HG03571 (cell line): ENCODE measurements at regions not wholly inside any gene's neighbourhood (a gene's known extent, or its start where the extent isn't known, plus 50 kb on each side); places are given as distances from the start of the nearest gene placed in this dataset.

Source experiments
- ATAC-seq: cut with Tn5 transposase; IDR thresholded peaks from one replicate; pipeline ENCODE4 v1.9.1; 2021; ENCODE audit not compliant: unreplicated experiment

GRCh38 chr6:111957623-111958315 lies 84.5 kb upstream of the FYN start:
- ATAC-seq, result no peak

GRCh38 chr6:111958534-111958933 lies 85.3 kb upstream of the FYN start:
- no peak for ATAC-seq

GRCh38 chr6:111959766-111960165 lies 86.5 kb upstream of the FYN start:
- ATAC-seq, result no peak

GRCh38 chr6:111967131-111967530 lies 86.8 kb upstream of the CCN6 start:
- no peak for ATAC-seq

- no peak for ATAC-seq
Measured at GRCh38 chr6:111970426-111970825, 83.5 kb upstream of the CCN6 start.

GRCh38 chr6:111971181-111971841 lies 82.6 kb upstream of the CCN6 start:
- ATAC-seq, result no peak

GRCh38 chr6:111971866-111972532 lies 81.9 kb upstream of the CCN6 start:
- ATAC-seq, result no peak

GRCh38 chr6:111972745-111973117 lies 81.2 kb upstream of the CCN6 start:
- ATAC-seq, result no peak

GRCh38 chr6:111973118-111973761 lies 80.7 kb upstream of the CCN6 start:
- no peak for ATAC-seq

GRCh38 chr6:111973927-111974639 lies 79.8 kb upstream of the CCN6 start:
- ATAC-seq, result no peak

GRCh38 chr6:111975466-111975865 lies 78.4 kb upstream of the CCN6 start:
- no peak for ATAC-seq

GRCh38 chr6:111976139-111976538 lies 77.8 kb upstream of the CCN6 start:
- ATAC-seq, result no peak

- ATAC-seq, result no peak
Measured at GRCh38 chr6:111978532-111979149, 75.3 kb upstream of the CCN6 start.

GRCh38 chr6:111979633-111980032 lies 74.3 kb upstream of the CCN6 start:
- ATAC-seq, result no peak

- no peak for ATAC-seq
Measured at GRCh38 chr6:111980143-111980542, 73.8 kb upstream of the CCN6 start.

- no peak for ATAC-seq
Measured at GRCh38 chr6:111980971-111981840, 72.7 kb upstream of the CCN6 start.

GRCh38 chr6:111982681-111983080 lies 71.2 kb upstream of the CCN6 start:
- ATAC-seq, result no peak

GRCh38 chr6:111983193-111983592 lies 70.7 kb upstream of the CCN6 start:
- ATAC-seq, result no peak

- no peak for ATAC-seq
Measured at GRCh38 chr6:111984081-111984480, 69.8 kb upstream of the CCN6 start.
